ENCODE measurements at regions not wholly inside any gene's neighbourhood (a gene's known extent, or its start where the extent isn't known, plus 50 kb on each side); places are given as distances from the start of the nearest gene placed in this dataset.
A peak's percentile ranks its signal among the peaks of the same experiment; 100 is the strongest.
"Not testable (repeated sequence)": the region's sequence is repeated elsewhere in the genome, so short reads cannot be mapped to it uniquely, and the experiment has no call there.

DNA sequence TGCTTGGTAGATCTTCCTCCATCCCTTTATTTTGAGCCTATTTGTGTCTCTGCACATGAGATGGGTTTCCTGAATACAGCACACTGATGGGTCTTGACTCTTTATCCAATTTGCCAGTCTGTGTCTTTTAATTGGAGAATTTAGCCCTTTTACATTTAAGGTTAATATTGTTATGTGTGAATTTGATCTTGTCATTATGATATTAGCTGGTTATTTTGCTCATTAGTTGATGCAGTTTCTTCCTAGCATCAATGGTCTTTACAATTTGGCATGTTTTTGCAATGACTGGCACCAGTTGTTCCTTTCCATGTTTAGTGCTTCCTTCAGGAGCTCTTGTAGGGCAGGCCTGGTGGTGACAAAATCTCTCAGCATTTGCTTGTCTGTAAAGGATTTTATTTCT, 72.4 kb downstream of the HNRNPD start:
- not testable (repeated sequence) for DNase-seq

DNA sequence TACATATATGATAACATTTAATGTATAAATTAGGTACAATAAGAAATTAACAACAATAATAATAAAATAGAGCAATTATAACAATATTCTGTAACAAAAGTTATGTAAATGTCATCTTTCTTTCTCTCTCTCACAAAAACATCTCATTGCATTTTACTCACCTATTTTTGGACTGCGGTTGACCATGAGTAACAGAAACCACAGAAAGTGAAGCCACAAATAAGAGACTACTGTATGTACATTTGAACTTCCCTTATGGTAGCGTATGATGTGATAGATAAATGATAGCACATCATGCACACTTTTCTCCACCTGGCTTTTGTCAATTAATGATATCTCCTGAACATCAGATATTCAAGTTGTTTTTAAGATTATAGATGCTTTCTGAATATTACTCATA, 80.5 kb downstream of the HNRNPD start:
- DNase-seq, result no peak

DNA sequence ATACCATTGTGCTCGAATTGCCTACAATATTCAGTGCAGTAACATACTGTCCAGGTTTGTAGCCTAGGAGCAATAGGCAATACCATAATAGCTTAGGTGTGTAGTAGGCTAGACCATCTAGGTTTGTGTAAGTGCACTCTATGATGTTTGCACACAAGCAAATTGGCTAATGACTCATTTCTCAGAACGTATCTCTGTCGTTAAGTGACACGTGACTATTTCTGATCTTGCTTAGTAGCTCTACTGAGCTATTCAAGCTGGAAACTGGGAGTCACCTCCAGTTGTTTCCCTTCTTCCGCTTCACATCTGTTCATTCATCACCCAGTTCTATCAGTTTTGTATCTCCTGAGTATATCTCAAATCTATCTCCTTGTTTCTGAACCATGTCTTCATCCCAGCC, 86.1 kb downstream of the HNRNPD start:
- no peak for DNase-seq

GRCh38 chr4:82284858-82285805, 88.7 kb downstream of the HNRNPD start:
- DNase-seq, result peak; percentile 97

GRCh38 chr4:82284475-82284857, 89.3 kb downstream of the HNRNPD start:
- DNase-seq, result no peak

DNA sequence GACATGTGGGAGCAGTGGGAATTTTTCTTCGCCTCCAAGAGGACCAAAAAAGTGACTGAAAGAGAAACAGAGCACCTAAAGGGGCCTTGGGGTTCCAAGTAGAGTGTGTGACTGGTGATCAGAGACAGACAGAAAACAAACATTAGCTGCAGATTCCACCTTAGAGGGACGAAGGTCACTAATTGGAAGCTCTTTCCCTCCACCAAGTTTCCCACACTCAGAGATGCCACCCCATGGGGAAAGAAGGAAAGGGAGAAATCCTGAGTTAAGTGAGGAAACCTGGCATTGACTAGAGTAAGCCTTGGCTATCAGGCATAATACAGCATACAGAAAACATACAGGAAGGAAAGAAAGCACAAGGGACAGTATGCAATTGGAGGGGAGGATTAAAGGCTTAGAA, 90.9 kb downstream of the HNRNPD start:
- DNase-seq, result no peak

DNA sequence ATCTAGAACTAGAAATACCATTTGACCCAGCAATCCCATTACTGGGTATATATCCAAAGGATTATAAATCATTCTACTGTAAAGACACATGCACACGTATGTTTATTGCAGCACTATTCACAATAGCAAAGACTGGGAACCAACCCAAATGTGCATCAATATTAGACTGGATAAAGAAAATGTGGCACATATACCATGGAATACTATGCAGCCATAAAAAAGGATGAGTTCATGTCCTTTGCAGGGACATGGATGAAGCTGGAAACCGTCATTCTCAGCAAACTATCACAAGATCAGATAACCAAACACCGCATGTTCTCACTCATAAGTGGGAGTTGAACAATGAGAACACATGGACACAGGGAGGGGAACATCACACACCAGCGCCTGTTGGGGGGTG, 94.2 kb downstream of the HNRNPD start:
- not testable (repeated sequence) for DNase-seq

DNA sequence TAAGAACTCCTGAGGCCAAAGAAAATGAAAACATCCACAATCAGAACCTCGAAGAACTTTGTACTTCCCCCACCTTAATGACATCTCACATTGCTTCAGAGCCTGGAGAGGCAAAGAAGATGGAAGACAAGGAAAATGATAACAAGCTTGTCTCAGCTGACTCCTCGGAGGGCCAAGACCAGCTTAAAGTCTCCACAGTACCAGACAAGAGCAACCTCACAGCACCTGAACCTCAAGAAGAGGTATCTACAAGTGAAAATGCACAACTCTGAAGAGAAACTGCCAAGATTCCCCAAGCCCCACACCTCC, 97.5 kb downstream of the HNRNPD start:
- DNase-seq, result no peak

DNA sequence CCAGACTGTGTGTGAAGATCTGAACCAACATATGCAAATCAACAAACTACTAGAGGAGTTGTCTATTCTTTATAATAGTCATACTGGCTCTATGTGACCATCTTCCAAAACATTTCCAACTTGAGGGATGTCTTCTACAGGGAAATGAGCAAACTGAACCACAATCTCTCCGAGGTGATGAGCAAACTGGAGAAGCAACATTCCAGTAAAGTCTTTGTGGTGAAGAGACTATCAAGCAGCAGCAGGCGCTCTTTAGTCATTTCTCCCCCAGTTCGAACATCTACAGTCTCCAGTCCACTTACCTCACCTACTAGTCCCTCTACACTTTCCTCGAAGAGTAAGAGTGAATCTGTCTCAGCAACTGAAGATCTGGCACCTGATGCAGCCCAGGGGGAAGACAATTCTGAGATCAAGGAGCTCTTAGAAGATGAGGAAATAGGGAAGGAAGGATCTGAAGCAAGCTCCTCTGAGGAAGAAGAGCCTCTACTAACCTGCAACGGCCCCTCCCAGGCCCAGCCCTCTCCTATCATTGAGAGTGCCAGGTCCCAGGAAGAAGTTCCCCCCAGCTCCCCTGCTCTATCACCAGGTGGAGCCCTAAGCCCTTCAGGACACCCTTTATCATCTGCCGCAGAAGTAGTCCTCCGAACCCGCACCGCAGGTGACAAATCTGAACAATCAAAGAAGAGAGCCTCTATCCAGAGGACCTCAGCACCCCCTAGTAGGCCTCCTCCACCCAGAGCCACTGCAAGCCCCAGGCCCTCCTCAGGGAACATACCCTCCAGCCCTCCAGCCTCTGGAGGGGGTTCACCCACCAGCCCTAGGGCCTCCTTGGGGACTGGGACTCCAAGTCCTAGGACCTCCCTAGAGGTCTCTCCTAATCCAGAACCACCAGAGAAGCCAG, 98.1 kb downstream of the HNRNPD start:
- DNase-seq, result no peak

- DNase-seq, result not testable (repeated sequence)
Observed at GRCh38 chr4:82274700-82275099, 99.1 kb downstream of the HNRNPD start.

DNA sequence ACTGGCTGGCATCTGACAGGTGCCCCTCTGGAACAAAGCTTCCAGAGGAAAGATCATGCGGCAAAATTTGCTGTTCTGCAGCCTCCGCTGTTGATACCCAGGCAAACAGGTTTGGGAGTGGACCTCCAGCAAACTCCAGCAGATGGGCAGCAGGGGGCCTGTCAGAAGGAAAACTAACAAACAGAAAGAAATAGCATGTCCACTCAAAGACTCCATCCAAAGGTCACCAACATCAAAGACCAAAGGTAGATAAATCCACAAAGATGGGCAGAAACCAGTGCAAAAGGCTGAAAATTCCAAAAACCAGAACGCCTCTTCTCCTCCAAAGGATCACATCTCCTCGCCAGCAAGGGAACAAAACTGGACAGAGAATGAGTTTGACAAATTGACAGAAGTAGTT, 101.3 kb downstream of the HNRNPD start:
- not testable (repeated sequence) for DNase-seq

DNA sequence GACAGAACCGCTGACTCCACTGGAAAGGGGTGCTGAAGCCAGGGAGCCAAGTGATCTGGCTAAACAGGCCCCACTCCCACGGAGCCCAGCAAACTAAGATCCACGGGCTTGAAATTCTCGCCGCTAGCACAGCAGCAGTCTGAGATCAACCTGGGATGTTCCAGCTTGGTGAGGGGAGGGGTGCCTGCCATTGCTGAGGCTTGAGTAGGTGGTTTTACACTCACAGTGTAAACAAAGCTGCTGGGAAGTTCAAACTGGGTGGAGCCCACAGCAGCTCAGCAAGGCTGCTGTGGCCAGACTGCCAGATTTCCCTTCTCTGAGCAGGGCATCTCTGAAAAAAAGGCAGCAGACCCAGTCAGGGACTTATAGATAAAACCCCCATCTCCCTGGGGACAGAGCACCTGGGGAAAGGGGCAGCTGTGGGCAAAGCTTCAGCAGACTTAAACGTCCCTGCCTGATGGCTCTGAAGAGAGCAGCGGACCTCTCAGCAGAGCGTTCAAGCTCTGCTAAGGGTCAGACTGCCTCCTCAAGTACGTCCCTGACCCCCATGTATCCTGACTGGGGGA, 101.8 kb downstream of the HNRNPD start:
- not testable (repeated sequence) for DNase-seq

DNA sequence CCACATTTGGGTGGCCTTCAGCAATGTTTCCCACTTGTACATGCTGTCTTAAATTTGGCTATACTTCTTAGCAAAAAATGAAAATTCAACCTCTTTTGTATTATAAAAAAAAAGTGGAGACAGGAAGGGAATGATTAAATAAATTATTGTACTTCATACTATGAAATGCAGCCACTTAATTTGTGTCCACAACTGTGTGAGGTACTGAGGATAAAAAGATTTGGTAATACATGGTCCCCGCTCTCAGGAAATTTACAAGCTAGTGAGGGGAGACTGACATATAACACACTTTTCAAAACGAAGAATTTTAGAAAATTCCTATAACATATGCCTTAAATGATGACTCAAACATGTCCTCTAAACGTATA, 105.0 kb downstream of the HNRNPD start:
- DNase-seq, result no peak

DNA sequence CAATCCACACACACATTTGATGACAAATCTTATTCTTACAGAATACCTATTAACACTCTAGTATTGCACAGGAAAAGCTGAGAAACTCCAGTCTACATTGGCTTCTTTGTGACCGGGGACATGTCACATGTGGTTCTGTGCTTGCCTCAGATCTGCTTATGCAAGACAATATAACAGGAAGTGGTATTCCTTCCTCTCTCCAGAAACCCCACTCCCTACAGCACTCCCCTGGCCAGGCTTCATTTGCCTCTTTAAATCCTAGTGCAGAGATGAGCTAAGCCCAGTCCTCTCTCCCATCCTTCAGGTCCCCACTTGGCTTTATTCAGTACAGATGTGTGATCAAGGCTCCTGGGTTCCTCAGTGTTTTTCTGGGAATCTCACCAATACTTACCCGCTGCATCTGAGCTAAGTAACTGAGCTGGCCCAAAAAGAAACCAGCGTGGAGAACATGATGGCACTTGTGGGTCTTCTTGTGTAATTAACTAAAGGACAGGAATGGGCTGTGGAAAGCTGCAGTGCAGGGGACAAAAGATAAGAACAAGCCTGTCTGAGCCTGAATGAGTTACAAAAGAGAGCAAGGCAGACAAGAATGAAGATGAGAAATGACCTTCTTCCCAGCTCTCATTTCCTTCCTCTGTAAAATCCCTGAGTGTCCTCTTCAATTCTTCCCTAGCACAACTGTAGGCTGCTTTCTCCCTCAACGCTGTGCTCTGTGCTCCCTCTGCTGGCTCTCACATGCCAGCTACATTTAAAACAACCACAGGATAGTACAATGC, 105.6 kb downstream of the HNRNPD start:
- peak; percentile 57 for DNase-seq

DNA sequence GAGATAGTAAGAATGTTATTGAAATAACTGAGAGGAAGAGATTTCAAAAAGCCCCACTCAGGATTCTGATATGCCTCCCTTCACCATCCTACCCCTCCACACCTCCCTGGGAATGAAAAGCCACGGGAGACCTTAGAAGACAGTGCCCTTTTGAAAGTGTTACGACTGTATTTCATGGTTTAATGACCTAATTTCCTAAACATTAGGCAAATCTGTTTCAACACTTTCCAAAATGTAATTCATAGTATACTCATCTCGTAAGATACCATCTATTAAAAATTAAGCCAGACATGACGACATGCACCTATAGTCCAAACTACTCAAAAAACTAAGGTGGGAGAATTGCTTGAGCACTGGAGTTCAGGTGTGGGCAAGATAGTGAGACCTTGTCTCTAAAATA, 106.3 kb downstream of the HNRNPD start:
- DNase-seq, result no peak

- no peak for DNase-seq
Observed at GRCh38 chr4:82266345-82266744, 107.4 kb downstream of the HNRNPD start.

DNA sequence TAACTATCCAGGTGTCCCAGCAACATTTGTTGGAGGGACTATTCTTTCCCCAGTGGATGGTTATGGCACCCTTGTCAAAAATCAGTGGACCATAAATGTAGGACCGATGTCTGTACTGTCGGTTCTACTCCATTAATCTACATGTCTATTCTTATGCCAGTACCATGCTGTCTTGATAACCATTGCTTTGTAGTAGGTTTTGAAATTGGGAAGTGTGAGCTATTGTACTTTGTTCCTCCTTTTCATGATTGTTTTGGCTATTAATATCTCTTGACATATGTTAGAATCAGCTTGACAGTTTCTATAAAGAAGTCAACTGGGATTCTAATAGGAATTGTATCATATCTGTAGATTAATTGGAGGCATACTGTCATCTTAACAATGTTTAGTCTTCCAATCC, 112.7 kb downstream of the HNRNPD start:
- no peak for DNase-seq

- DNase-seq, result no peak
Observed at GRCh38 chr4:82260632-82261031, 113.2 kb downstream of the HNRNPD start.

- DNase-seq, result no peak
Observed at GRCh38 chr4:82256718-82257117, 117.1 kb downstream of the HNRNPD start.

DNA sequence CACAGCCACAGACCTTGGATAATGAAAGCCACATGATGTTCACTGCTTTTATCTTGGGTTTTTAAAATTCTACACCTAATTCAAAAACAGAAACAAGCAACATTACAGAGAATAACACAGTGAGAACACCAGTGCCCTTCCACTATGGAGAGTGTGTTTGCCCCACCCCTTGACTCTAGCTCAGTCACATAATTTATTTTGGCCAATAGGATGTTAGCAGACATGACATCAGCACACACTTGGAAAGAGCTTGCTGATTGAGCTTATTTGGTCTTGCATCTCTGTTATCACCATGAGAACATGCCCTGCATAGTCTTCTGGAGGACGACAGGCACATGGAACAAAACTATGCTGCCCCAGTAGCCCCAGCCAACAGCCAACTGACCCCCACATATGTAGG, 118.1 kb downstream of the HNRNPD start:
- DNase-seq, result no peak

GRCh38 chr4:82248903-82249632, 124.7 kb downstream of the HNRNPD start:
- no peak for DNase-seq

Measured in left kidney (tissue), 1 donor.